Ishikawa (cell line): ENCODE measurements at regions not wholly inside any gene's neighbourhood (a gene's known extent, or its start where the extent isn't known, plus 50 kb on each side); places are given as distances from the start of the nearest gene placed in this dataset.

Source experiments
- CEBPB ChIP-seq: IDR thresholded peaks from 2 replicates; pipeline ENCODE4 v1.6.1; 2012
- CREB1 ChIP-seq: IDR thresholded peaks from 2 replicates; pipeline ENCODE4 v1.6.1; 2012; ENCODE audit warnings: low read depth
- EGR1 ChIP-seq: IDR thresholded peaks from 2 replicates; pipeline ENCODE4 v1.6.1; 2012
- EP300 ChIP-seq: IDR thresholded peaks from 2 replicates; pipeline ENCODE4 v1.6.1; 2012; ENCODE audit warnings: borderline replicate concordance
- FOXM1 ChIP-seq: IDR thresholded peaks from 2 replicates; pipeline ENCODE4 v1.6.1; 2012; ENCODE audit warnings: low read depth, borderline replicate concordance
- MAX ChIP-seq: IDR thresholded peaks from 2 replicates; pipeline ENCODE4 v1.6.1; 2012
- NFIC ChIP-seq: IDR thresholded peaks from 2 replicates; pipeline ENCODE4 v1.6.1; 2012
- RAD21 ChIP-seq: IDR thresholded peaks from 2 replicates; pipeline ENCODE4 v1.6.1; 2012; ENCODE audit warnings: low read depth
- TAF1 ChIP-seq: IDR thresholded peaks from 2 replicates; pipeline ENCODE4 v1.6.1; 2012; ENCODE audit warnings: low read depth, mild to moderate bottlenecking
- TCF12 ChIP-seq: IDR thresholded peaks from 2 replicates; pipeline ENCODE4 v1.6.1; 2012; ENCODE audit warnings: low read depth
- TEAD4 ChIP-seq: IDR thresholded peaks from 2 replicates; pipeline ENCODE4 v1.6.1; 2012
- YY1 ChIP-seq: IDR thresholded peaks from 2 replicates; pipeline ENCODE4 v1.6.1; 2012; ENCODE audit warnings: low read depth
- ZBTB7A ChIP-seq: IDR thresholded peaks from 2 replicates; pipeline ENCODE4 v1.6.1; 2012; ENCODE audit warnings: low read depth
- TF ChIP-seq, protein P1 (sequence below): IDR thresholded peaks from 2 replicates; pipeline ENCODE4 v1.6.1; 2012; ENCODE audit warnings: low read depth, mild to moderate bottlenecking
- TF ChIP-seq, protein P2 (sequence below): IDR thresholded peaks from 2 replicates; pipeline ENCODE4 v1.6.1; 2012

- TF ChIP-seq NFIC (no peak), MAX (no peak), TEAD4 (no peak), ZBTB7A (no peak), TAF1 (no peak), RAD21 (no peak), CREB1 (no peak), TCF12 (no peak), EP300 (no peak), FOXM1 (no peak), EGR1 (no peak), CEBPB (no peak), YY1 (no peak)
- TF ChIP-seq, protein P1, sequence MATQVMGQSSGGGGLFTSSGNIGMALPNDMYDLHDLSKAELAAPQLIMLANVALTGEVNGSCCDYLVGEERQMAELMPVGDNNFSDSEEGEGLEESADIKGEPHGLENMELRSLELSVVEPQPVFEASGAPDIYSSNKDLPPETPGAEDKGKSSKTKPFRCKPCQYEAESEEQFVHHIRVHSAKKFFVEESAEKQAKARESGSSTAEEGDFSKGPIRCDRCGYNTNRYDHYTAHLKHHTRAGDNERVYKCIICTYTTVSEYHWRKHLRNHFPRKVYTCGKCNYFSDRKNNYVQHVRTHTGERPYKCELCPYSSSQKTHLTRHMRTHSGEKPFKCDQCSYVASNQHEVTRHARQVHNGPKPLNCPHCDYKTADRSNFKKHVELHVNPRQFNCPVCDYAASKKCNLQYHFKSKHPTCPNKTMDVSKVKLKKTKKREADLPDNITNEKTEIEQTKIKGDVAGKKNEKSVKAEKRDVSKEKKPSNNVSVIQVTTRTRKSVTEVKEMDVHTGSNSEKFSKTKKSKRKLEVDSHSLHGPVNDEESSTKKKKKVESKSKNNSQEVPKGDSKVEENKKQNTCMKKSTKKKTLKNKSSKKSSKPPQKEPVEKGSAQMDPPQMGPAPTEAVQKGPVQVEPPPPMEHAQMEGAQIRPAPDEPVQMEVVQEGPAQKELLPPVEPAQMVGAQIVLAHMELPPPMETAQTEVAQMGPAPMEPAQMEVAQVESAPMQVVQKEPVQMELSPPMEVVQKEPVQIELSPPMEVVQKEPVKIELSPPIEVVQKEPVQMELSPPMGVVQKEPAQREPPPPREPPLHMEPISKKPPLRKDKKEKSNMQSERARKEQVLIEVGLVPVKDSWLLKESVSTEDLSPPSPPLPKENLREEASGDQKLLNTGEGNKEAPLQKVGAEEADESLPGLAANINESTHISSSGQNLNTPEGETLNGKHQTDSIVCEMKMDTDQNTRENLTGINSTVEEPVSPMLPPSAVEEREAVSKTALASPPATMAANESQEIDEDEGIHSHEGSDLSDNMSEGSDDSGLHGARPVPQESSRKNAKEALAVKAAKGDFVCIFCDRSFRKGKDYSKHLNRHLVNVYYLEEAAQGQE: no peak
- TF ChIP-seq, protein P2, sequence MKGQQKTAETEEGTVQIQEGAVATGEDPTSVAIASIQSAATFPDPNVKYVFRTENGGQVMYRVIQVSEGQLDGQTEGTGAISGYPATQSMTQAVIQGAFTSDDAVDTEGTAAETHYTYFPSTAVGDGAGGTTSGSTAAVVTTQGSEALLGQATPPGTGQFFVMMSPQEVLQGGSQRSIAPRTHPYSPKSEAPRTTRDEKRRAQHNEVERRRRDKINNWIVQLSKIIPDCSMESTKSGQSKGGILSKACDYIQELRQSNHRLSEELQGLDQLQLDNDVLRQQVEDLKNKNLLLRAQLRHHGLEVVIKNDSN: no peak
Observed at GRCh38 chr11:32196137-32196536, 105.3 kb downstream of the RCN1 start.

DNA sequence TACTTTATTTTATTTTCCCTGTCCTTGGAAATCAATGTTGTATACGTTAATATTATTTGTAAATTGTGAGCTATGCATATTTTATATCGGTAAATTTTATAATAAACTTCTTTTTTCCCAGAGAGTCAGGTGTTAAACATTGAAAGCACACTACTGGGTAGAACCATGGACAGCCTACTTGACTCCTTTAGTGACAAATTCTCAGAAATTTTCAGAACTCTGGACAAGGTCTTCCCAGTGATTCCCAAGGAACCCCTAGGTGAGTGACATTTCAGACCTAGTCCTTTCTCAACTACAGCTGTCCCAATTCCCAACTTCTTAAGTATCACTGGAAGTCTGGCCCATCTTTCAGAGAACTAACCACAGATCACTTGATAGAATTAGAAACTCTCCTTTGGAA is 107.2 kb downstream of the RCN1 start:
- TF ChIP-seq CREB1 (no peak), EGR1 (no peak), RAD21 (no peak), MAX (no peak), NFIC (no peak), YY1 (no peak)
- TF ChIP-seq, protein P2: no peak
- TF ChIP-seq, protein P1: peak; percentile 90

DNA sequence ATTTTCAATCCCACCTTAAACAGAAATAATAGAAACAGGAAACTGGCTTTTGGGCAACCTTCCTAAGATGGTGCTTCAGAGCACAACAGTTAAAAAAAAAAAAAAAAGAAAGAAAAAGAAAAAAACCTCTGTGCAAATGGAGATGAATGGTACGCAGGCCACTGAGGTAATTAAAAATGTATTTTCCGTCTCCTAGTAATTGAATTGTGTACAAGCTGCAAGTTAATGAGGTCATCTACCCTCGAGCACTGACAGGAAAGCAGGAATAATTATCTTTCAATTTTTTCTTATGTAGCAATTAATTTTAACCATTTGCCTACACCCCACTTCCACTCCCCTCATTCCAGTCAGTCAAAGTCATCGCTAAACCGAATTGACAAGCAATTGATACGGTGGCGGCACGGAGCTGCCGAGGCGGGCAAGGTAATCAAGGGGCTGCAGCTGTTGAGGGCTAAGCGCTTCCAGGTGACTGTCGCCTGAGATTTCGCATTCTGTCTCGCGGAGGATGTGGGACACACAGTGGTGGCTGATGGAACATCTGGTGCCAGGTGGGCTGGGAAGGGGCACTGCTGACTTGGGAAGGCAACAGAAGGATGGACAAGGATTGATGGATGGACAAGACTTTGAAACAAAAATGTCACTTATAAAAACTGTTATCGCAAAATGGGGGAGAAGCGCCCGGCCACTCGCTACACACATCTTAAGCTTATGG is 109.4 kb downstream of the RCN1 start:
- TF ChIP-seq EGR1 (no peak), CEBPB (no peak), CREB1 (no peak), TAF1 (no peak), NFIC (no peak), RAD21 (no peak), ZBTB7A (no peak), EP300 (no peak), TCF12 (no peak), YY1 (no peak), MAX (no peak), FOXM1 (no peak), TEAD4 (no peak)
- TF ChIP-seq, protein P1: no peak
- TF ChIP-seq, protein P2: no peak

GRCh38 chr11:32204751-32205150 is 113.9 kb downstream of the RCN1 start:
- no peak for TF ChIP-seq TAF1
- no peak for TF ChIP-seq CREB1
- no peak for TF ChIP-seq TEAD4
- no peak for TF ChIP-seq EGR1
- no peak for TF ChIP-seq FOXM1
- TF ChIP-seq, protein P1: no peak
- TF ChIP-seq, protein P2: no peak
- no peak for TF ChIP-seq CEBPB
- TF ChIP-seq RAD21: no peak
- TF ChIP-seq ZBTB7A: no peak
- TF ChIP-seq TCF12: no peak
- no peak for TF ChIP-seq EP300
- TF ChIP-seq MAX: no peak
- TF ChIP-seq YY1: no peak
- TF ChIP-seq NFIC: no peak
